Fibroblast of the conjunctiva (primary cell): ENCODE measurements at regions not wholly inside any gene's neighbourhood (a gene's known extent, or its start where the extent isn't known, plus 50 kb on each side); places are given as distances from the start of the nearest gene placed in this dataset.

Experiments
- DNase-seq: peaks from one replicate; pipeline ENCODE4 v3.0.0-alpha.2; 2010; ENCODE audit warnings: low read depth

DNA sequence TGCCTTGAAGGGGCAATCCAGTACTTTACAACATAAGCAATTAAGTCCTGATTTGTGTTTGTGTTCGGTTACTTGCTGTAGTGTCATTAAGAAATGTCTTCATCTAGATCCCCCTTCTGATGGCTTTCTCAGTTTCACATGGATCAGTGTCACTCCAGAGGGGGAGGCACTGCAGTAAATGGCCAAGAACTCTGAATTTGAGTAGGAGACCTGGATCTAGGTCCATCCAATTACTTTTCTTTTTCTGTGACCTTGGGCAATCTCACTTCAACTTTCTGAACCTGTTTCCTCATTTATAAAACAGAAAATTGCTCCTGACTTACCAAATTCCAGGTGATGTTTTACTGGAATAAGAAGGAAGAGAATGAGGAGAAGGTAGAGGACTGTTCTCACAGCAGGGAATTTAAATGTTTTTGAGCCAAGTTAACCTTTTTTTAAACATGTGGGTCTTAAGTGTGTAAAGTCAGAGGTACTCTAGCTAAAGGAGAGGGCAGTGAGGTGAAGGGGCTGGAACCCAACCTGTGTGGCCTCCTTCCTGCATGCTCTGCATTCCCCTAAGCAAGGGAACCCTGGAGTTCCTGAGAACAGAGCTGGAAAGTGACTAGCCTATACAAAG, 285.5 kb downstream of the HACE1 start:
- DNase-seq: no peak

DNA sequence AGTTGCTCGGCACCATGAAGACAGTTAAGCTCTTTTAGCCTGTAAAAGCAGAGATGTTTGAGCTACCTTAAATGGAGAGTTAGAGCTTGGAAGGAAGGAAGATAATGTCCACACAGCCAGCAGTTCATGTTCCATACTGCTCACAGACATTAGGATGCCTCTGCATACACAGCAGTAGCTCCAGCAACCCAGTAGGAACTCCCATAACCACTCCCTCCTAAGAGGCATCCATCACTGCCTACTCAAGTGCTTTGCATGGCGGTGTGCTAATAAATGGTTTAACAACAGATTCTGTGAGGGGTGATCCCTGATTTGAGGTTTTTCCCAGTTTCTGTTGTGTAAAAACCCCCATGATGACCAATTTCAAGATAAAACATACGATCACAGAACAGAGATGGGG, 286.4 kb downstream of the HACE1 start:
- no peak for DNase-seq

DNA sequence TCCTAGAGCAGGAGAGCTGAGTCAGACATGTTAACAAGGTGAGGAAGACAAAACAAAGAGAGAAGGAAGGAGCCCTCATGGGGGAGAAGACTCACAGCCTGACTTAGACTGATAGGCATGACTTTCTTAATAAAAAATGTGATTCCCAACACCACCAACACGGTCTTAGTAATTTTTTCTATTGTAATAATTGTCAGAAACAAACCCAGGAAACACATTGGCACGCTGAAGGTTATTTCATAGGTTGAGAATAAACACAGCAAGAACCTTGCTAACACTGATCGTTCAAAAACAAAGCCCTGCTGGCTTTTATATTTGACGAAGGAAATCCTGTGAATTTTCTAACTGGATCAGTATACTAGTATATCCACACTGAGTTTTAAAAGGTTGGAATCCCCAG, 286.8 kb downstream of the HACE1 start:
- no peak for DNase-seq

DNA sequence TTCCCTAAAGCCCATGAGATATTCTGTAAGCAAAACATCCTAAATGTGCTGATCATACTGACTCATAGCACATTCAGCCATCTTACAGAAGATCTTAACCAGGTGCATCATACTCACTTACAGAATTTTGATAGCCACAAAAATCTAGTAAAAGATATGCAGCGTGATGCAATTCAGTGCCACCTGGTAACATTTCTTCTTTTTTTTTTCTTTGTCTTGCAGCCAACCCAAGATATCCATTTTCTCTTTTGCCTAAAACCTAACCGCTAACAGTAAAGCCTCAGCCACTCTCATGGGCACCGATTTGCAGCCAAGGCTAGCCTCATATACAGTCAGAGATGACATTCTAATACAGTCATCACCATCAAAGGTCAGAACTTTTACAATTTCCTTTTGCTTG, 293.3 kb downstream of the HACE1 start:
- DNase-seq: no peak

DNA sequence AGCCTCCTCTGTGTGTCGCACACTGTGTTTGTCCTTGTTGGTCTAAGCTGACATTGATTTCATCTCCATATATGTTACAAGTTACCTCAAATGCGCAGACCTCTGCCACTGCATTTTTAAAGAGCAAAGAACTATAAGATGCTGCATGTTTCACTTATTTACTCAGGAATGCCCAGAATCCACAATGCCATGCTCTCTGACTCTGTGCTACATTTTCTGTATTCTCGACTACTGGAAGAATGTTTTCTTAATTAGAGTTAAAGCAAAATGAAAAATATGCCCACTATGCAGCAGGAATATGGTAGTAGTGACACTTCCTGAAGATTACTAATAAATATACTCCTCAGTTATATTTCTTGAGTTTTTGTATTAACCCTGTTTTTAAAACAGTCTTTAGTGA, 296.4 kb downstream of the HACE1 start:
- no peak for DNase-seq

DNA sequence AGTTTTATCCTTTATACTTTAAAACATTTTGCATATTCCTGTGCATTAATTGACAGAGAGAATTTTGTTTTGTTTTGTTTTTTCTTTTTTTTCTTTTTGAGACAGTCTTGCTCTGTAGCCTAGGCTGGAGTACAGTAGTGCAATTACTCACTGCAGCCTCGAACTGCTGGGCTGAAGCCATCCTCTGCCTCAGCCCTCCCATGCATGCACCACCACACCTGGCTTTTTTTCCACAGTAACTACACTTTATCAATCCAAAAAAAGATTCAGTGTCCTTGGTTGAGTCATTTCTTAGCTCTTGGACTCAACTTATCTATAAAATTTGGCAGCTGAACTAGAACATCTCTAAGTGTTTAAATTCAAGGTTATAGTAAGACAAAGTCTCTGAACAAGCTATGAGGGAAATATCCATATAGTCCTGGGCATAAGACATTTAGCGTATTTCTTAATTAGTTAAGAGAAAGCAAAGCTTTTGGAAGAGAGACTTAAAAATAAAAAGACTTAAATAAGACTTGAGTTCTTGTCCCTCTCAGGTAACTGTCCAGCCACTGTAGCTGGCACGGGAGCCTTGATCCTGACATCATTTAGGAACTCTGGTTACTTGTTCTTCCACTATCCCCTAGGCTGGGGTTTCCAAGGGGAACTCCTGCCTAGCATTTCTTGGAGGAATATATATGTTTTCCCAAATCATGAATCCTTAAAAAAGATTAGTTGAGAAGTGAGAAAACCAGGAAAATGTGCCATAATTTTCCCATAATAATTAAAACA, 300.1 kb downstream of the HACE1 start:
- no peak for DNase-seq

DNA sequence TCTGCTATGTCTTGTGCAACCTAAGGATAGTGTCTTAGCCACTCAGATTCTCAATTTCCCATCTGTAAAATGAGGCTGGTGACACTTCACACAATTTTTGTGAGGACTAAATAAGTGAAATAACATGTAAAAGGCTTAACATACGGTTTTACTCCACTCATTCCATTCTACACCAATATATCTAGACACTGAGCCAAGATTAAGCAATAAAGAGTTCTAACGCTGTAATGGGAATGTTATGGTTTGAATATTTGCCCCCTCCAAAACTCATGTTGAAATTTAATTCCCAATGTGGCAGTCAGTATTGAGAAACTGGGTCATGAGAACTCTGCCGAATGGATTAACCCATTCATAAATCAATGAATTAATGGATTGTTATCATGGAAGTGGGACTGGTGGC, 301.0 kb downstream of the HACE1 start:
- DNase-seq: peak; percentile 66

DNA sequence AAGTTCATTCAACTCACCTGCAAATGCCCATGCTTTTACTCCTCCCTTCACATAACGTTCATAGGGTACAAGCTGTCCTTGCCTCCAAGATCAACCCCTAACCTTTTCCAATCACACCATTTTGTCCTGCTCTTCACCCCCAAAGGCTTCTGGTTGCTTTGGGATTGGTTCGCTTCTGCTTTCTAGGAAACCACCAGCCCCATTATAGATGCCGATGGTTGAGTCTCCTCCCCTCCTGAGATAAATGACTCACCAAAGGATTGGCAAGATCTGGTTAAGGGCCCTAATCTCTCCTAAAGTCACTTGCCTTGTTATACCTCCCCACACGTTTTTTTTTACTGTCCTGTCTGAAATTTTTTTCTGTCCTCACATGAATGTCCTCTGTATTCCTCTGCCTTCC, 311.4 kb downstream of the HACE1 start:
- no peak for DNase-seq

DNA sequence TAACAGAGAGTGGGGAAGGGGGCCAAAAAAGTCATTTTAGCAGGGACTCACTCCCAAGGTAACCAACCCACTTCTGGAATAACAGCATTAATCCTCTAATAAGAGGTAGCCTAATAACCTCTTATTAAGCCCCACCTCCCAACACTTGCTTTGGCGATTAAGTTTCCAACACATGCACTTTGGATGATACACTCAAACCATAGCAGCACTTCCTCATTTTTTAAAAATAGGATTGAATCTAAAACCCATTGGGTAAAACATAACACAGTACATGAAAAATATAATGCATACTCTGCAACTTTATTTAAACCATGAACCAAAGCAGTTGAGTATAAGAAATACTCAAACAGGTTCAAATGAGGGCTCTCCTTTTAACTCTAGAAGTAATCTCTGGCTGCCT, 318.3 kb downstream of the HACE1 start:
- DNase-seq: no peak

DNA sequence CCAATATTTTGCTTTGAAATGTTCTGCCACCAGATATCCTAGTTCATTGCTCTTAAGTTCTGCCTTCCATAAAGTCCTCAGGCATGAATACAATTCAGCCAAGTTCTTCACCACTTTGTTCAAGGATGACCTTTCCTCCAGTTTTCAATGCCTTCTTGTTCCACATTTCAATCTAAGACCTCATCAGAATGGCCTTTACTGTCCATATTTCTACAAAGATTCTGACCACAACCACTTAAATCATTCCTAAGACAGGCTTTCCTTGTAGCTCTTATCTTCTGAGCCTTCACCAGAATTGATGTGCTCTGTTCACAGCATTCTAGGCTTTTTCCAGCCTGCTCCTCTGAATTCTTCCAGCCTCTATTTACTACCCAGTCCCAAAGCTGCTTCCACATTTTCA, 319.0 kb downstream of the HACE1 start:
- peak; percentile 27 for DNase-seq

DNA sequence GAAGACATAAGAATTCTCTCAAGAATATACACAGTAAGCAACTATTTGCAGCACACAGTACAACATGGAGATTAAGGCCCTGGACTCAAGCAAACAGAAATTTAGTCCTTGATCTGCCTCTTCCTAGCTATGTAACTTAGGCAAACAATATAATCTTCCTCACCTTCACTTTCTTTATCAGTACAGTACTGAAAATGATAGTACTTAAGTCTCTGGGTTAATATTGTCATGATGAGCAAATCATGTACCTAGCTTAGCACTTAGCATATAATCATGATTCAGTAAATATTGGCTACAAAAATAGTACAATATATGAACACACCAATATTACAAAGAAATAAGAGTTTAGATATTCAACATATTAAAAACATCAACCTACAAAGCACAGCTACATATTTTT, 320.5 kb downstream of the HACE1 start:
- DNase-seq: no peak

DNA sequence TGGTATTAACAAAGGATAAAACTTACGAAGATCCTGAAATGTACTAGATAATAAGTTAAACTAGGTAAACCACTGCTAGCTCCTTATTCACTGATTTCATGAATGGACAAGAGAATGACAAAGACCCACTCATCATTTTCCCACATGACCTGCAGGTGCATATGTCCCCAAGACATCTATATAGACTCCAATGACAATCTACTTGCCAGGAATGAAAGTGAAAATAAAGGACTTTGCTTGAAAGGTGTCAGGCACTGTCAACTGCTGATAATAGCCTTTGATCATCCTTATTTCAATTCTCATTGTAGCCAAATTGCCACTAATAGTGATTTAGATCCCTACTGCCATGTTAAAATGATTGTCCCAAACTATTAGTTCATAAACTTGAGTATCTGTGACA, 321.8 kb downstream of the HACE1 start:
- no peak for DNase-seq

DNA sequence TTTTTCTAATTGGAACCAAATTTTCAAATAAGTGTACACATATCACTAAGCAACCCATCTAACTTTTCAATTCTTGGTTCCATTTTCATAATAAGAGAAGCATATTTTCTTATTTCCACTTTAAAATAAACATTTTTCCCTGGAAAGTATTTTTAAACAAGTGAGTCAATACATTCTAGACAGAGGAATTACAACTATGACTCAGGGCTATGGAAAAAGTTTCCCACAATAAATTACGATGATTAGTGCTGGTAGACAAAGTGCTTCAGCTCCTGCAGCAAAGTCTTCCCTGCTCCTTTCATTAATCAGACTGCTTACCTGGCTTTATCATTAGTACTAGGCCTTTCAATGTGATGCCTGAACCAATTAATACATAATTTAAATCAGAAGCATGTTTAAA, 322.5 kb downstream of the HACE1 start:
- peak; percentile 17 for DNase-seq

DNA sequence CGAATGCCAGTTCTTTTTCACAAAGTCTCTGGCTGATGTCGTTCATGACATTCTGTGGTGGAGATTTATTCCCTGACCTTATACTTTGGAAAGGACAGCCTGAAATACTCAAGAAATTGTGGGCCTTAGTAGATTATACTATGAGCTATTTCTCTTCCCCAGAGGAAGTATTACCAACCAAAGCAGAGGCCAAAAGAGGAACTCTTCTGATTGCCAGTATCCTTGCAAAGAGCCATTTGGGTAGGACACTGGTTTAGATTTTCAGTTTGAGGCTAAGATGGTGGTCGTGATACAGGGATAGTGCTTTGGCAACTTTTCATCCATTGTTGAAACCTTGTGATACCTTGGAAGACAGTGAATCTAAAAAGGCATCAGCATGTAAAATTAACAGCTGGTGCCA, 327.3 kb downstream of the HACE1 start:
- DNase-seq: no peak

DNA sequence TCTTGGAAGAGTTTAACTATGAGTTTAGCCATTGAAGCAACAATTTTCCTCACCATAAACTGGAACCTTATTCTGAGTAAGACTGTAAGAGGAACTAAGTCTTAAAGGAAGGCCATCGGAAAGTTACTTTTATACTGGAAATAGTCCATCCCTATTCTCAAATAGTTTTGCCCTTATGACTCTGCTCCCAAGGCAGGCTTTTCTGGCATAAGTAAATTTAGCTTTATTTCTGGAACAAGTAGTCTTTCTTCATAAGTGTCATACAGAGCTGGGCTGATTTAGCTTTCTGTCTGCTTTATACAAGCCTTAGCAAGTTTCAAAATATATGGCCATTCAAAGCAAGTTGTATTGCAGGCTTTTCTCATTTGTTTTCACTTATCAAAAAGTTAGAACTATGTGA, 328.1 kb downstream of the HACE1 start:
- no peak for DNase-seq

DNA sequence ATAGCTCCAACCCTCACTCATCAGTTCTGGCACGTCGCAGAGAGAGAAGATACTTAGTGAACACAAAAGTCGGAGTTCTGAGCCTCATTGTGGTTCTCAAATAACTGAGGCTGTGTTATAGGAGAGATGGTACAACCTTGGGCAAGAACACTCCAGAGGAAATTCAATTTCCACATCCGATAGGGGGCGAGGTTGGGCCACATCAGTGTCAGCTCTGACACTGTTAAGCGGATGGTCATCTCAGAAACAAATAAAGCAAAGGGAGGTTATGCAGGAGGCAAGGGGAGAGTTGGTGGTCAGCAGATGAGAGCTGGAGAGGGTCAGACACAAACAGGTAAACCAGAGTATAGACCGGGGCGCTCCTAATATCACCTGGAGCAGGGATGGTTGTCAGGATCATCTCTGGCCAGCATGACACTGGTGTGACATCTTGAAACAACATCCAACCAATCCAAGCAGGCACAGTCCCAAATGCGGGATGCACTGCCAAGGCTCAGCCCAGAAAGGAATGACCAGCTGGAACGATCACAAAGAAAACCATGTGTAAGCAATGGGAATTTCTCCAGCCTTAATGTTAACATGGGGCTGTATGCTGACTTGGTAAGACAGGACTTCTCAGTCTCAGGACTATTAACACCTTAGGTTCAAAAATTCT, 331.8 kb downstream of the HACE1 start:
- peak; percentile 41 for DNase-seq

DNA sequence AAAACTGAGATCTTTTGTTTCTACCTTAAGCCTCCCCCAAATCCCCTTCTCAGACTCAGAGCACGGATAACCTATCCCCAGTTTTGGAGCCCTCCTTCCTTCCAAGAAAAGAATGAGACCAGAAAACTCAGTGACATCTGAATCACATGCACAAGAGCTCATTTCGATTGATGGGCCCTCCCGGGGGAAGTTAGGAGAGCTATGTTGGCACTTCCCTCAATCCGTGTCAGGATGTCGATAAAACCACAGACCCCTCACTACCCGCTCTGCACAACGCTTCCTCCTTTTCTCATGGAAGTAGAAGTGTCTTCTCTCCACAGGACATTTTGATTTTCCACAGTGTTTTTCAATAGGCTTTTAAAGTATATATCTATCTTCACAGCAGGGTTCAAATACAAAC, 332.4 kb downstream of the HACE1 start:
- no peak for DNase-seq

DNA sequence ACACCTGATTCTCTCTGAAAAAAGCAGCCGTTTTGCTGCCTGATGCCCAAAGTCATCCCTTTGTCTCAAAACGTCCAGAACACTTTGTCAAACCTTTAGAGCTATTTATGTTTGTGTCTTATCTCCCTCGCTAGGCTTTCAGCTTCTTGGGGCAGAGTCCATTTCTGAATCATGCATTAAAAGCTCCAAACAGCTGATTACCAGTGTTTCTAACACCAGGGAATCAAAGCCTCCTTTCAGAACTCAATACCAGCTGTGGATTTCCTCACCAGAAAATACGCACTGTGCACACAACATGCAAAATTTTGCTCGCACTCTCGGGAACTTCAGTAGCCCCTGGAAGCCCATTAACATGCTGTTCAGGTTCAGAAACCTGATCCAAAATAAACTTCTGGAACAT, 333.3 kb downstream of the HACE1 start:
- no peak for DNase-seq

DNA sequence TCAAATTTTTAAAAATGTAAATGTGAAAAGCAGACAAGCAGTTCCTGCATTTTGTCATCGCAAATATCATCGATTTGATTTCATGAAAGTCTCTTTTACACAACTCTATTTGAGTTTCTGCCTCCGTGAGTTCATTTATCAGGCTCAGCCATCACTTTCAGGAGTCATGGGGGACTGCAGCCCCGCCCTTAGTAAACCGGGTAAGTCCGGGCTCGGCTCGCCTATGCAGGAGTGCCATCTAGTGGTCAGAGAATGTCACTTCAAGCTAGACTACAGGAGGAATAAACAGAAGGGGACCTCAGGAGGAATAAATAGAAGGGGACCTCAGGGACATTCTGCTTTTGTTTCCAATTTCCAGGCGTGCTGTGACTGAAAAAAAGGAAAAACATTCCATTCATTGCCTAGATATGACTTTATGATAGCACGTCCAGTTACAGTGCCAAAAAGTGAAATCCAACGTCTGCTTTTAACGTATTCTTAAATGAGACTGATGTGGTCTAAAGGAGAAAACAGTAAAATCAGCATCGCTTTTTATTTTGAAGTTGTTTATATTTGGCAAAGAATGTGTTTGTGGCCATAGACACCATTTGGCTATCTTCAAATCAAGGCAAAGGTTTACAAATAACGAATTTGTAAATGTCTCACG, 333.9 kb downstream of the HACE1 start:
- DNase-seq: peak; percentile 80

DNA sequence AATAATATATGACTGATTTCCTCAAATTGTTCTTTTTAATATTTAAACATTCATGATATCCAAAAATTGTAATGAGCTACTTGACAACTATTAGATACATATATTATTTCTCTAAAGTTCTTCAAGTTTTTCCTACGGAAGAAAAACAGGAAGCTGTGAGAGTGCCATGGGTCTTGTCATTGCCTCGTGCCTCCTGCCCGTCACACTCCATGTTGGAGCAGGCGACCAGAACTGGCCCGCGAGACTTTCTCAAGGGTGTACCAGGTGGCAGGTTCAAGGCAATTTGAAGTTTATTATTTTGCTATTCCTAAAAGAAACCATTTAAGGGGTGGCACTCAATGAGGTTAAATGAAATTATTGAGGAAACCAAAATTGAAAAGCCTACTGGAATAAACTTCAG, 337.2 kb downstream of the HACE1 start:
- no peak for DNase-seq

DNA sequence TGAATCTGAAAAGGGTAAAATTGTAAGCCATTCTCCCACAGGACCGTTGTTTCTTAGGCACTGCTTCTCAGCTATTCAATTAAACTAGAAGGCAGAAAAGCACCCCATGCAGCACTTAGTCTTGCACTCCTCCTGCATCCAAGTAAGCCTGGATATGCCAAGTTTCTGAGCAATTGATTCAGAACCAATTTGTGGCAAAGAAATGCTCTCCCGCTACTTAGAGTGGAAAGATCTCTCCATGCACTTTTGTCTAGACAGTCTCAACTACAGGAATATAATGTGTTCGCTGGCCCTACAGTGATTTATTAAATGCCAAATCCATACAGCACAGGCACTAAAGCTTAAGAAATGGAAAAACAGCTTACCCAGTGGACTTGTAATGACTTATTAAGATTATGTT, 338.5 kb downstream of the HACE1 start:
- no peak for DNase-seq

DNA sequence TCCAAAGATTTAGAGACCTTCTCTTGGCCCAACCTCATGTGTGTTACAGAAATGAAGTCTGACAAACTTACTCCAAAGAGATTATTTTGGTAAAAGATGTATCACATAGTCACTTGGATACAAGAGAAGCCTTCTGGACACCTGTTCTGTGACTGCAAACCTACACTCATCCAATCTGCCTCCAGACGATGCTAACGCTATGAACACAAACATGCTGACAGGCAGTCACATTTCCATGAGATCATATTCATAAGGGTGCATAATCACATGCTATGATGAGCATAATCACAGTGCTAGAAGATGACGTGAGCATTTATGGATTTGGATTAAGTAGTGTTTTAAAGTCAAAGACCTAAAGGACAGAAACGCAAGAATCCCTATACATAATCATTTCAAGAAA, 340.2 kb downstream of the HACE1 start:
- DNase-seq: no peak

DNA sequence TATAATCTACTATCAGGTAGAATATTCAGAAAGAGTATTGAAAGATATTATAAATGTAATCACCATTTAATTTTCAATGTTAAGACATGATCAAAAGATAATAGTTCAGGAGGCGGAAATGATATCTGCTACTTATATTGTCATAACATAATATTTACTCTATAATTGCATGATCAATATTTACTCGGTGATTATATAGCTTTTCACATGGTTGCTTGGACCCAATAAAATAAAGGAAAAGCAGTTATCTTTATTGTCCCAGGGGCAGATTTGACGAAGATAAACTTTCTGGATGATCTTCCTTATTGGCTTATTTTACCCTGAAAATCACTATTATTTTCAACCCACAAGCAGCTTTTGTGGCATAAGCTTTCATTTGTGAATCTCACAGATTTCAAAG, 350.4 kb downstream of the HACE1 start:
- no peak for DNase-seq
